Transverse colon (tissue), 1 donor: ENCODE measurements at regions not wholly inside any gene's neighbourhood (a gene's known extent, or its start where the extent isn't known, plus 50 kb on each side); places are given as distances from the start of the nearest gene placed in this dataset.

Source experiments
- EP300 ChIP-seq: sonication (generic); formaldehyde crosslinking; IDR thresholded peaks from one replicate; pipeline ENCODE4 v1.6.1; 2017; ENCODE audit warnings: antibody characterized with exemption, low read depth
- POLR2A ChIP-seq: fragments of 450-650 bp; IDR thresholded peaks from one replicate; pipeline ENCODE4 v1.6.1; 2016; ENCODE audit warnings: antibody characterized with exemption, mild to moderate bottlenecking, moderate library complexity

DNA sequence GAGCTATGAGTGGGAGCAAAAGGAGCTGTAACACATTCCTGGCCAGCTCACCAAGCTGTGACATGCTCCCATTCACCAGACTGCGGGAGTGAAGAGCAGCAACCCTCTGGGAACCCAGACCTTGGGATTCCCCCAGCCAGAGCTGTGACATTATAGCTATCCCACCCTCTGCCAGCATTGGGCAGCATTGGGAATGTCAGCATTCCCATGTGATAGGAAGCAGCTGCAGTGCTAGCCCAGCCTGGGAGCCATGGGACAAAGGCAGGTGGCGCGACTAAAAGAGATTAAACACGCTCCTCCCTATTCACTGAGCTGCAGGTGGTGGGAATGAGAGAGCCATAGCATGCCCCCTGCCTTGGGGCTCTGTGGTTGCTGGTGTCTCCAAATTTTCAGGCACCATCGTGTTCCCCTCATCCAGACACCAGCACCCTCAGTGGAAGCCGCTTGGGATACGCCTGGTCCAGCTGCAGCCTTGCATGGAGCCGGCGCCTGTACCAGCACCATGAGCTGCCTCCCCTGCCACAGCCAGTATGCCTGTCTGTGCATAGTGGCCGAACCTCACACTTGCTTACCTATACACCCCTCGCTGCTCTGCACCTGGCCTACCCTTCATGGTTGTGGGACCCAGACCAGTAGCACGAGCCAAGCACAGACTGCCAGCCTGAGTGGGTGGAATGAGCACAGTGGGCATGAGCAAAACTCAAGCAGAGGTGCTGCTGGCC is 695.6 kb upstream of the GCFC2 start:
- TF ChIP-seq POLR2A: no peak
- no peak for TF ChIP-seq EP300
